GM18520 (cell line): ENCODE measurements at regions not wholly inside any gene's neighbourhood (a gene's known extent, or its start where the extent isn't known, plus 50 kb on each side); places are given as distances from the start of the nearest gene placed in this dataset.
"Not testable (repeated sequence)": the region's sequence is repeated elsewhere in the genome, so short reads cannot be mapped to it uniquely, and the experiment has no call there.

Experiments
- ATAC-seq: cut with Tn5 transposase; IDR thresholded peaks from one replicate; pipeline ENCODE4 v1.9.1; 2021; ENCODE audit not compliant: unreplicated experiment

GRCh38 chr18:44286049-44286448, 394.6 kb upstream of the SETBP1 start:
- no peak for ATAC-seq

- ATAC-seq, result no peak
Measured at GRCh38 chr18:44290366-44290977, 390.2 kb upstream of the SETBP1 start.

- ATAC-seq, result no peak
Measured at GRCh38 chr18:44298566-44298965, 382.1 kb upstream of the SETBP1 start.

- no peak for ATAC-seq
Measured at GRCh38 chr18:44309185-44309584, 371.5 kb upstream of the SETBP1 start.

GRCh38 chr18:44320619-44321460, 359.8 kb upstream of the SETBP1 start:
- ATAC-seq, result no peak

- ATAC-seq, result no peak
Measured at GRCh38 chr18:44321868-44322590, 358.7 kb upstream of the SETBP1 start.

- ATAC-seq, result no peak
Measured at GRCh38 chr18:44323125-44323524, 357.6 kb upstream of the SETBP1 start.

- no peak for ATAC-seq
Measured at GRCh38 chr18:44324361-44324760, 356.3 kb upstream of the SETBP1 start.

GRCh38 chr18:44325903-44326635, 354.6 kb upstream of the SETBP1 start:
- ATAC-seq, result no peak

- no peak for ATAC-seq
Measured at GRCh38 chr18:44331656-44332570, 348.8 kb upstream of the SETBP1 start.

- no peak for ATAC-seq
Measured at GRCh38 chr18:44341759-44342158, 338.9 kb upstream of the SETBP1 start.

GRCh38 chr18:44342162-44342561, 338.5 kb upstream of the SETBP1 start:
- ATAC-seq, result no peak

- no peak for ATAC-seq
Measured at GRCh38 chr18:44342946-44343345, 337.7 kb upstream of the SETBP1 start.

- no peak for ATAC-seq
Measured at GRCh38 chr18:44343570-44343969, 337.1 kb upstream of the SETBP1 start.

GRCh38 chr18:44356566-44357157, 324.0 kb upstream of the SETBP1 start:
- ATAC-seq, result no peak

- no peak for ATAC-seq
Measured at GRCh38 chr18:44358402-44358801, 322.3 kb upstream of the SETBP1 start.

- not testable (repeated sequence) for ATAC-seq
Measured at GRCh38 chr18:44359741-44360140, 320.9 kb upstream of the SETBP1 start.

GRCh38 chr18:44362213-44362612, 318.5 kb upstream of the SETBP1 start:
- not testable (repeated sequence) for ATAC-seq

GRCh38 chr18:44370861-44371260, 309.8 kb upstream of the SETBP1 start:
- ATAC-seq, result no peak

- ATAC-seq, result no peak
Measured at GRCh38 chr18:44374966-44375365, 305.7 kb upstream of the SETBP1 start.
